Astrocyte of the spinal cord (primary cell): ENCODE measurements at regions not wholly inside any gene's neighbourhood (a gene's known extent, or its start where the extent isn't known, plus 50 kb on each side); places are given as distances from the start of the nearest gene placed in this dataset.

Experiments
- DNase-seq: peaks from one replicate; pipeline ENCODE4 v3.0.0; 2011; ENCODE audit warnings: low read depth, low spot score
- H3K4me3 ChIP-seq: 2 replicates; pipeline ENCODE4 v1.5.1; 2011; ENCODE audit warnings: low read depth, mild to moderate bottlenecking, low read length, moderate library complexity
- in situ Hi-C: cut with HindIII; loops from 2 replicates; pipeline ENCODE4 v1.10.0; 2017; ENCODE audit warnings: low sequenced_read_pairs
- TF ChIP-seq, protein P1 (sequence below): IDR thresholded peaks from 2 replicates; pipeline ENCODE4 v1.5.1; 2012; ENCODE audit warnings: low read depth, mild to moderate bottlenecking, low read length, inconsistent platforms

GRCh38 chr20:51210084-51210483 is 187.2 kb upstream of the KCNG1 start:
- no peak for DNase-seq
- H3K4me3 ChIP-seq, result no peak overlapping the region
- in situ Hi-C loops, result no loop called here
- TF ChIP-seq, protein P1, sequence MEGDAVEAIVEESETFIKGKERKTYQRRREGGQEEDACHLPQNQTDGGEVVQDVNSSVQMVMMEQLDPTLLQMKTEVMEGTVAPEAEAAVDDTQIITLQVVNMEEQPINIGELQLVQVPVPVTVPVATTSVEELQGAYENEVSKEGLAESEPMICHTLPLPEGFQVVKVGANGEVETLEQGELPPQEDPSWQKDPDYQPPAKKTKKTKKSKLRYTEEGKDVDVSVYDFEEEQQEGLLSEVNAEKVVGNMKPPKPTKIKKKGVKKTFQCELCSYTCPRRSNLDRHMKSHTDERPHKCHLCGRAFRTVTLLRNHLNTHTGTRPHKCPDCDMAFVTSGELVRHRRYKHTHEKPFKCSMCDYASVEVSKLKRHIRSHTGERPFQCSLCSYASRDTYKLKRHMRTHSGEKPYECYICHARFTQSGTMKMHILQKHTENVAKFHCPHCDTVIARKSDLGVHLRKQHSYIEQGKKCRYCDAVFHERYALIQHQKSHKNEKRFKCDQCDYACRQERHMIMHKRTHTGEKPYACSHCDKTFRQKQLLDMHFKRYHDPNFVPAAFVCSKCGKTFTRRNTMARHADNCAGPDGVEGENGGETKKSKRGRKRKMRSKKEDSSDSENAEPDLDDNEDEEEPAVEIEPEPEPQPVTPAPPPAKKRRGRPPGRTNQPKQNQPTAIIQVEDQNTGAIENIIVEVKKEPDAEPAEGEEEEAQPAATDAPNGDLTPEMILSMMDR, result no peak

DNA sequence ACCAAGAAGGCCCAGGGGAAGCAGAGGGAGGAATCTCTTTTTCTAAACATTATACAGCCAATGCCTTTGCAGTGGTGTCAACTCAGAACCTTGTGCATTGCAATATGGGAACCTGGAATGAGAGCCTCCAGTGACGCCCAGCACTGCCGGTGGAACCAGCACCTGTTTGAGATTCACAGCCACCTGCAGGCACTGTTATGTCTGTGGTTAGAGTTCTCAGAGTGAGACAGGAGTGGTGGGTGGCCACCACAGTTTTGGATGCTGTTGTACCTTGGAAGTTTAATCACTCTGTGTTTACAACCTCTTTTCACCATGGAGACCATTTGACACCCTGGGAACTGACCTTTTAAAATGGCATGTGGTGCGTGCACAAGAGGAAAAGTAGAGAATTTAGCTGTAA is 185.3 kb upstream of the KCNG1 start:
- no peak overlapping the region for H3K4me3 ChIP-seq
- in situ Hi-C loops, result no loop called here
- DNase-seq, result no peak
- TF ChIP-seq, protein P1, result no peak

DNA sequence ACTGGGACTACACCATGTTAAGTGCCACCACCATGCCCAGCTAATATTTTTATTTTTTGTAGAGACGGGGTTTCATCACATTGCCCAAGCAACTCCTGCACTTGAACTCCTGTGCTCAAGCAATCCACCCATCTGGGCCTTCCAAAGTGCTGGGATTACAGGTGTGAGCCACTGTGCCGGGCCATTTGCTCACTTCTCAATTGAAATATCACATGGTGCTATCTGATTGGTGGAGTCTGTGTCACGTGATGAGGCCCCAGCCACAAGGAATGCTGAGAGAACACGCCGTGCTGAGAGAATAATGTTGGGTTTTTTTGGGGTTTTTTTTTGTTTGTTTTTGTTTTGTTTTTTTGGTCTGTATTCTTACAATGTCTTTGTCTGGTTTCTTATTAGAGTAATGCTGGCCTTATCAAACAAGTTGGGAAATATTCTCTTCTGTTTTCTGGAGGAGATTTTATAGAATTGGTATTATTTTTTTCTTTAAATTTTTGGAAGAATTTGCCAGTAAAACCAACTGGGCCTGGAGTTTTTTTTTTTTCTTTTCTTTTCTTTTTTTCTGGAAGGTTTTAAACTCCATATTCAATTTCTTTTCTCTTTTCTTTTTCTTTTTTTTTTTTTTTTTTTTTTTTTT is 183.2 kb upstream of the KCNG1 start:
- TF ChIP-seq, protein P1, result no peak
- H3K4me3 ChIP-seq, result no peak overlapping the region
- in situ Hi-C loops, result no loop called here
- DNase-seq, result no peak

DNA sequence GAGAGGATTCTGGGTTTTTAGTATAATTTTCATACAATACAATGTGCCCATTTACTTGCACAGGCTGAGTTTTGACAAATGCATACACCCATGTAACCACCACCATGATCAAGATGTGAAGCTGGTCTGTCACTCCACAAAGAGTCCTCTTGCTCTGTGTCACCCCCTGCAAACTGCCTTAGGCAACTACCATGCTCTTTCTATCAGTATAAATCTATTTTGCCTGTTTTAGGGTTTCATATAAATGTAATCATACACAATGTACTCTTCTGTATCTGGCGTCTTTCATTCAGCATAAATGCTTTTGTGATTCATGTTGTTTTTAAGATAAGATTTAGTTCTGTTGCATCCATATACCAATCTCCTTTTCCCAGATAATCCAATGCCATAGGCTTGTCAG is 181.9 kb upstream of the KCNG1 start:
- TF ChIP-seq, protein P1, result no peak
- no peak for DNase-seq
- in situ Hi-C loops, result no loop called here
- no peak overlapping the region for H3K4me3 ChIP-seq

DNA sequence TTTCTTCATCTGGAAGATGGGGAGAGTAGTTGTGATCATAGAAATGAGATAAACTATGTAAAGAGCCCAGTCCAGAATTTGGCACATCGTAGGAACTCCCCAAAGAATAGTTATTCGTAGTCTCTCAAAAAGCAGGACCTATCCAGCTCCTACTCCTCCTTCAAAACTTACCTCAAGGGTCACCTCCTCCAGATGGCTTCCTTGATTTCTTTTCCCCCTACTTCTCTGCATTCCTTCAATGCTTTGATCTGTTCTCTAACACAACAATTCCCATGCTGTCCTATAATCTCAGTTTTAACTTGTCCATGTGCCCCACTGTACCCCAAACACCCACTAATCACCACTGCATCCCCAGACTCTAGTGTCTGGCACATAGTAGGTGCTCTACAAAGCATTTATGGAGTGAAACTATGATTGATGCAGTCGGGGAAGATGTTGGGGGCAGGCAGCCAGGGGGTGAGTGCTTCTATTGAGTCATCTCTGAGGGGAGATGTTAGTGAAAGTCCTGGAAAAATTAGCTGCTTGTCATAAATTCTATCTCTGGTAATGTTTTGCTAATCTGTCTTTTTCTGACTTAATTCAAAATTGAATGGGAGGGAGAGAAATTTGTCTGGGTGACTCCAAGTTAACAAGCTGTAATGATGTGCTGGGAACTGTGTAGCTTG is 181.3 kb upstream of the KCNG1 start:
- in situ Hi-C loops, result no loop called here
- DNase-seq, result no peak
- TF ChIP-seq, protein P1, result no peak
- H3K4me3 ChIP-seq, result no peak overlapping the region

DNA sequence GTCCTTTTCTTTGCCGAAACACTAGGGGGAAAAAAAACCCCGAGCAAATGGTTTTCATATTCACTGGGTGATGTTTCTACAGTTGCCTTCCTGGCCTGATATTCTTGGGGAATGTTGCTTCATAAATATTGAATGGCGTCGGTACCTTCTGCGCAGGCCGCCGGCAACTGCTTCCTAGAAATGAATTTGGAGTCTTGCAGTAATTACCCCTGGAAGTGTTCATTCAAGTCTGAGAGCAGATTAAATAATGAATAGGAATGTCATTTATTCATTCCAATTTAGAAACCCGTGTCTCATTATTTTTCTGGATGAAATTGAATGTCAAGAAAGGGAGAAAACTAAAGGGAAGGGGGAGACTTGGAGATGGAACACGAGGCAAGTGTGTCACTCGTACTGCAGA is 179.4 kb upstream of the KCNG1 start:
- TF ChIP-seq, protein P1, result no peak
- no peak overlapping the region for H3K4me3 ChIP-seq
- DNase-seq, result no peak
- in situ Hi-C loops, result no loop called here
